Activated CD4-positive, alpha-beta T cell treated with anti-CD3 and anti-CD28 coated beads, Interleukin-2, amount 10 ng/mL, durations not matched to agents 24 days and 14 days (primary cell): ENCODE measurements at regions not wholly inside any gene's neighbourhood (a gene's known extent, or its start where the extent isn't known, plus 50 kb on each side); places are given as distances from the start of the nearest gene placed in this dataset.
"Not testable (repeated sequence)": the region's sequence is repeated elsewhere in the genome, so short reads cannot be mapped to it uniquely, and the experiment has no call there.

Source experiments
- DNase-seq: peaks from one replicate; pipeline ENCODE4 v3.0.0; 2022
- H3K27ac Mint-ChIP-seq: one replicate; pipeline ENCODE4 v1.8.0; 2022; ENCODE audit warnings: mild to moderate bottlenecking, mixed read lengths
- H3K27me3 Mint-ChIP-seq: one replicate; pipeline ENCODE4 v1.8.0; 2022; ENCODE audit warnings: mixed read lengths
- H3K36me3 Mint-ChIP-seq: one replicate; pipeline ENCODE4 v1.8.0; 2022; ENCODE audit warnings: low read depth, mild to moderate bottlenecking, mixed read lengths
- H3K4me1 Mint-ChIP-seq: one replicate; pipeline ENCODE4 v1.8.0; 2021; ENCODE audit warnings: mixed read lengths
- H3K4me3 Mint-ChIP-seq: one replicate; pipeline ENCODE4 v1.8.0; 2022; ENCODE audit warnings: mild to moderate bottlenecking, moderate library complexity, mixed read lengths
- H3K9me3 Mint-ChIP-seq: one replicate; pipeline ENCODE4 v1.8.0; 2021; ENCODE audit warnings: mixed read lengths
- intact Hi-C: fragments of 100-400 bp; cut with micrococcal nuclease; formaldehyde crosslinking; loops from one replicate; pipeline ENCODE4 v1.15.1; 2023

DNA sequence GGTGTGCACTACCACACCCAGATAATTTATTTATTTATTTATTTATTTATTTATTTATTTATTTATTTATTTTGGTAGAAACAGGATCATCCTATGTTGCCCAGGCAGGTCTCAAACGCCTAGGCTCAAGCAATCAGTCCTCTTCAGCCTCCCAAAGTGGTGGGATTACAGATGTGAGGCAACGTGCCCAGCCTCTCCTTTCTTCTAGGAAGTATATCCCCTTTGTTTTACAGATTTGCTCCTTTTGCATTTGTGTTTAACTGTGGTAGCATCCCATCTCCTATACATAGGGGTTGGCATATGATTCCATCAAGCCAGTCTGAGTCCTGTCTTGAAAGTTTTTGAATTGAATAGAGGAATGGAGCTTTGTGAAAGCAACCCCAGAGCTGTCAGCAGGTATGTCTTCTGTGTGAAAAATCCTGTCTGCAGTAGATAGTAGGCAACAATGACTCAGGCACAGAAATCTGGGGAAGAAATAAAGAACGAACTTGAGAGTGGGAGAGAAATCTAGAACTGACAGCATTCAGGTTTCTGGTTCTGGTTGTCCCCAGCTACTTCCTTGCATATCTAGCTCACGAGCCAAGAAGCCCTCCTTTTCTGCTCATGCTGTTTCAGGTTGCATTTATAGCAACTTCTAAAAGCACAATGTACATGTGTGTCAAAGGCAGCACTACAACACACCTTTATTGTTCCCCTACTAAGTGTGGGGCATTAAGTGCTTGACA, 113.7 kb upstream of the LSM6 start:
- H3K27me3 Mint-ChIP-seq, result peaks cover 2% of the 10 kb centered on the region
- no peaks in the 10 kb centered on the region for H3K4me1 Mint-ChIP-seq
- no peak for DNase-seq
- no peak overlapping the region for H3K4me3 Mint-ChIP-seq
- no peaks in the 10 kb centered on the region for H3K36me3 Mint-ChIP-seq
- peaks cover 7% of the 10 kb centered on the region for H3K9me3 Mint-ChIP-seq
- intact Hi-C loops, result no loop called here
- no peak overlapping the region for H3K27ac Mint-ChIP-seq

DNA sequence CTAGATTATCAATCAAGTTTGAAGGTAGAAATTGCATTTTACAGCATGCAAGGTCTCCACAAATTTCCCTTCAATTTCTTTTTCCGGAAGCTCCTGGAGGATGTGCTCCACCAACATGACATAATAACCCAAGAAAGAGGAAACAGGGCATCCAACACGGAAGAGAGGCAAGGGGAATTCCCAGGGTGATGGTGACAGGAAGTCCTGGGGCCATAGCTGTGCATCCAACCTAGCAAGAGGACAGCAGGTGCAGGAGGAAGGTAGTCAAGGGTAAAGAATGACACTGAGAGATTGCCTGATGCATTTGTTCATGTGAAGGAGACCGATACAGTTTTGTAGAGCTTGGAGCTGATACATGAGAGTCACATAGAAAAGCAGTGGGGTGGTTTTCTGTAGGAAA, 115.7 kb upstream of the LSM6 start:
- Mint-ChIP-seq H3K36me3 (no peaks in the 10 kb centered on the region), H3K27ac (no peak overlapping the region), H3K4me1 (no peaks in the 10 kb centered on the region), H3K27me3 (peaks cover 2% of the 10 kb centered on the region), H3K9me3 (peaks cover 7% of the 10 kb centered on the region), H3K4me3 (no peak overlapping the region)
- intact Hi-C loops, result no loop called here
- DNase-seq, result no peak

DNA sequence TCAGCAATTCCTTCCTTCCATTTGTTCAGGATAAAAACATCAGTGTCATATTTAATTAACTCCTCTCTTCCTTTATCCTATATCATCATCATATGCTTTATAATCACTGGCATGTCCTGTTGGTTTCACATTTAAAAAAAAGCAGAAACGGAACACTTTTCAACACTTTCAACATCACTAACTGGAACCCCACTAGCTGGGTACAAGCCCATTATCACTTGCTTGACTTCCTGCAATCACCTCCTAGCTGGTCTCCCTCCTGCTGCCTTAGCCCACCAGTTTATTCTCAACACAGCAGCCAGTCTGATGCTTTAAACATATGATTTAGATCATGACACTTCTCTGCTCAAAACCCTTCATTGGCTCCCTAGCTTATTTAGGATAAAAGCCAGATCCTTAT, 116.4 kb upstream of the LSM6 start:
- H3K9me3 Mint-ChIP-seq, result peaks cover 7% of the 10 kb centered on the region
- no peak overlapping the region for H3K27ac Mint-ChIP-seq
- intact Hi-C loops, result no loop called here
- H3K27me3 Mint-ChIP-seq, result peaks cover 2% of the 10 kb centered on the region
- H3K4me1 Mint-ChIP-seq, result peaks cover 4% of the 10 kb centered on the region
- no peak overlapping the region for H3K4me3 Mint-ChIP-seq
- no peak for DNase-seq
- H3K36me3 Mint-ChIP-seq, result no peaks in the 10 kb centered on the region

DNA sequence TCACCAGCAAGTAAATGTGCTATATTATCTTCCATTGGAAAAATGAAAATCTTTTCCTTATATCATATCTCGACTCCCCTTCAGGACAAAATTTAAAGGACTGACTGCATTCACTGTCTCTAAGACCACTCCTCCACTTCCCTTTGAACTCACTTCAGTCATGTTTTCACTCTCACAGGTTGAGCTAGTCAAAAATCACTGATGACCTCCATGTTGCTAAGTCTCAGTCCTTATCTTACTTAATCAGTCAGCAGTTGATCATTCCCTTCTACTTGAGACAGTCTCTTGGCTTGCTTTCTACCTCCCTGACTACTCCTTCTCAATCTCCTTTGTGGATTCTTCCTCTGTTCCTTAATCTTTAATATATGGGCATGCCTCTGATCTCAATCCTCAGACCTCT, 117.0 kb upstream of the LSM6 start:
- Mint-ChIP-seq H3K27me3 (peaks cover 2% of the 10 kb centered on the region), H3K4me3 (no peak overlapping the region), H3K4me1 (peaks cover 4% of the 10 kb centered on the region), H3K27ac (no peak overlapping the region), H3K9me3 (peaks cover 6% of the 10 kb centered on the region), H3K36me3 (no peaks in the 10 kb centered on the region)
- intact Hi-C loops, result no loop called here
- no peak for DNase-seq

DNA sequence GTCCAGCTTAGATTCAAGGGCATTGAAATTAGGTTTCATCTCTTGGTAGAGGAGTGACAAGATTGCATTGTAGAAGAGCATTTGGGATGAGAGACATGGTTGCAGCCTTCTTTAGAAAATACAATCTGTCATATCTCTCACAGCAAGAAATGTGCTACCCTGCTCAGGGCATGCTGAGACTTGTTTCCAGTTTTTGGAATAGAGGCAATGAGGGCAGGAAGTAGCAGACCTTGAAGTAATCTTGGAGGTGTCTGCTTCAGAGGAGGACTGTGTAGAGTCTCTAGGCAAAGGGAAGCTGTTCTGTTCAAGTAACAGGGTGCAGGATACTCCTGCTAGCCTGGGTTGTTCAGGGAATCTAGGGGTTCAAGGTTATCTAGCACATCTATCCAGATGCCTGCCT, 116.1 kb upstream of the ZNF827 start:
- Mint-ChIP-seq H3K9me3 (peaks cover 4% of the 10 kb centered on the region), H3K4me3 (no peak overlapping the region), H3K4me1 (peaks cover 4% of the 10 kb centered on the region), H3K27me3 (no peaks in the 10 kb centered on the region), H3K27ac (no peak overlapping the region), H3K36me3 (no peaks in the 10 kb centered on the region)
- DNase-seq, result no peak
- intact Hi-C loops, result no loop called here

DNA sequence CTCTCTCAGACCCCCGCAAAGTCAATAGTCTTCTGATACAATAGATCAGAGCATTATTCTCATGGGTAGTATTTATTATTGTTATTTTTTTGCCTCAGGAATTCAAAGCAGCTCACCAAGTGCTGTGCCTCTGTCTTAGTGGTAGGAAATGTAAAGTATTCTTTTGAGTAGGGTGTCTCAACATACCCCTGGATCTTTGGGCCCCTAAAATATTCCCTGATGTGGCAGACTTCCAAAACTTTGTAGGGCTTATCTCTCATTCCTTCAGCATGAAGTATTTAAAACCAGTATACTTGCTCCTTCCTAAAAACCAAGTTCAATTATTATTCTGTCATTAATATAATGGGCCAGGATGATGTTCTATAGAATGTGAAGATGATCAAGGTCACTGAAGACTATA, 115.3 kb upstream of the ZNF827 start:
- DNase-seq, result no peak
- intact Hi-C loops, result no loop called here
- no peak overlapping the region for H3K4me3 Mint-ChIP-seq
- peaks cover 4% of the 10 kb centered on the region for H3K4me1 Mint-ChIP-seq
- H3K27me3 Mint-ChIP-seq, result no peaks in the 10 kb centered on the region
- peaks cover 4% of the 10 kb centered on the region for H3K9me3 Mint-ChIP-seq
- no peak overlapping the region for H3K27ac Mint-ChIP-seq
- H3K36me3 Mint-ChIP-seq, result no peaks in the 10 kb centered on the region

DNA sequence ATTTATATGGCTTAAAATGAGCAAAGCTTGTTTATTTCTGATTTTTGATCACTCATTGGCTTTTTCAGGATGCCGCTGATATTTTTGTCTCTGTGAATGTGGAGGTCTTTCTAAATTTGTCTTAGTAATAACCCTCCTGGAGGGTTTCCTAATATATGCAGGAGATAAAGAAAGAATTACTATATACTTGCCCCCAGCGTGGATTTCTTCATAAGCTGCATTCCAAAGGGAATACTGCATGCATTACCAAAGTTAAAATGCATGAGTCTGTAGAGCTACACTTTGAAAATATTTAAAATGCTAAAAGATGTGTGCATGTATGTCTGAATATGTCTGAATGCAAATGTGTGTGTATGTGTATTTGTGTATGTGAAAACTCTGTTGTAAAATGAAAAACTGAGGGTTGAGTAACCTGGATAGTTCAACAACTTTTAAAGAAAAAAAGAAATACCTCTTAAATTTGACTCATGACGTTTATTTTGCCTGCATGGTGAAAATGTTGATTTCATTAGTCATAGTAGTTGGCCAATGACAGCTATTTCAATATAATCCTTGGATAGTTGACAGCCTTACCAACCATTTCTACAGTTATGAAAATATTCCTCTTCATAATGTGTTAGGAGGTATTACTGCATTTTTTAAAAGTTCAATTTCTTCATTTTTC, 113.2 kb upstream of the ZNF827 start:
- no peak for DNase-seq
- Mint-ChIP-seq H3K36me3 (no peaks in the 10 kb centered on the region), H3K27ac (no peak overlapping the region), H3K4me3 (no peak overlapping the region), H3K9me3 (peaks cover 11% of the 10 kb centered on the region), H3K4me1 (peaks cover 4% of the 10 kb centered on the region), H3K27me3 (no peaks in the 10 kb centered on the region)
- intact Hi-C loops, result no loop called here

DNA sequence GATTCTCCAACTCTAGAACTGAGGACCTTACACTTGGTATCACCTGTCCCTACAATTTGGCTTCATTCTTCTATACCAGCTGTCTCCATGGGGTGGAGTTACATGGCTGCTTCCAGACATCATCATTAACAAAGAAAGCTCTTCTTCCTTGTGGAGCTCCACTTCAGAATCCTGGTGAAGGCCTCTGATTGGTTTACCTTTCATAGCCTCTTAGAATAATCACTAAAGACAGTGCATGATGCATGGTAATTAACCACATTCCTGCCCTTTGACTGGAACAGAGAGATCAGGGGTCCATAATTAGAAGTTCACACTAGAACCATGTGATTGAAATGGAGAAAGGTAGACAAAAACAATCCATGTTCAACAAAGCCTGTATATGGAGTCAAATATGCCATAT, 112.6 kb upstream of the ZNF827 start:
- peaks cover 4% of the 10 kb centered on the region for H3K4me1 Mint-ChIP-seq
- no peak for DNase-seq
- no peak overlapping the region for H3K27ac Mint-ChIP-seq
- H3K4me3 Mint-ChIP-seq, result no peak overlapping the region
- intact Hi-C loops, result no loop called here
- H3K27me3 Mint-ChIP-seq, result no peaks in the 10 kb centered on the region
- H3K9me3 Mint-ChIP-seq, result peaks cover 11% of the 10 kb centered on the region
- H3K36me3 Mint-ChIP-seq, result no peaks in the 10 kb centered on the region

DNA sequence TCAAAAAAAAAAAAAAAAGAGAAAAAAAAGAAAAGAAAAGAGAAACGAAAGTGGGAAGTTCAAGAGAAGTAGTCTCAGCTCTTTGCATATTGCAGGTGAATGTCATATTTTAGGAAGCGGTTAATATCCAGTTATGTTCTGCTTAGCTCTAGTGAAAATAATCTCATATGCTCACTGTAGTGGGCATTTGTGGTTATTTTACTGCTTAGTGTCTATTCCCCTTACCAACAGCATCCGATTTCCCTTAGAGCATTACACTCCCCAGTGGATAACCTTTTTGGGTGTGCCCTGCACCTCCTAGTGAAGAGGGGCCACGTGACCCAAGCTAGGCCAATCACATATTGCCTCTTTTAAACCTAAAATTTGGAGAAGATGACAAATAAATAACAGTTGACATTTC, 111.2 kb upstream of the ZNF827 start:
- intact Hi-C loops, result no loop called here
- Mint-ChIP-seq H3K27me3 (peaks cover 8% of the 10 kb centered on the region), H3K4me3 (no peak overlapping the region), H3K36me3 (no peaks in the 10 kb centered on the region), H3K9me3 (peaks cover 18% of the 10 kb centered on the region), H3K27ac (no peak overlapping the region), H3K4me1 (peaks cover 4% of the 10 kb centered on the region)
- no peak for DNase-seq

DNA sequence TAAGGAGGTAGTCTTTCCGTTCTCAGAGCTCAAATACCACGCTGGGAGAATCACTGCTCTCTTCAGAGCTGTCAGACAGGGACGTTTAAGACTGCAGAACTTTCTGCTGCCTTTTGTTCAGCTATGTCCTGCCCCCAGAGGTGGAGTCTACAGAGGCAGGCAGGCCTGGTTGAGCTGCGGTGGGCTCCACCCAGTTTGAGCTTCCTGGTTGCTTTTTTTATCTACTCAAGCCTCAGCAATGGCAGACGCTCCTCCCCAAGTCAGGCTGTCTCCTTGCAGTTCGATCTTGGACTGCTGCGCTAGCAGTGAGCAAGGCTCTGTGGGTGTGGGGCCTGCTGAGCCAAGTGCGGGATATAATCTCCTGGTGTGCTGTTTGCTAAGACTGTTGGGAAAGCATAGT, 109.1 kb upstream of the ZNF827 start:
- DNase-seq, intact Hi-C loops, H3K4me1 Mint-ChIP-seq, H3K27ac Mint-ChIP-seq, H3K36me3 Mint-ChIP-seq, H3K4me3 Mint-ChIP-seq: not testable (repeated sequence)
- H3K27me3 Mint-ChIP-seq, result peaks cover 10% of the 10 kb centered on the region
- H3K9me3 Mint-ChIP-seq, result peaks cover 15% of the 10 kb centered on the region

DNA sequence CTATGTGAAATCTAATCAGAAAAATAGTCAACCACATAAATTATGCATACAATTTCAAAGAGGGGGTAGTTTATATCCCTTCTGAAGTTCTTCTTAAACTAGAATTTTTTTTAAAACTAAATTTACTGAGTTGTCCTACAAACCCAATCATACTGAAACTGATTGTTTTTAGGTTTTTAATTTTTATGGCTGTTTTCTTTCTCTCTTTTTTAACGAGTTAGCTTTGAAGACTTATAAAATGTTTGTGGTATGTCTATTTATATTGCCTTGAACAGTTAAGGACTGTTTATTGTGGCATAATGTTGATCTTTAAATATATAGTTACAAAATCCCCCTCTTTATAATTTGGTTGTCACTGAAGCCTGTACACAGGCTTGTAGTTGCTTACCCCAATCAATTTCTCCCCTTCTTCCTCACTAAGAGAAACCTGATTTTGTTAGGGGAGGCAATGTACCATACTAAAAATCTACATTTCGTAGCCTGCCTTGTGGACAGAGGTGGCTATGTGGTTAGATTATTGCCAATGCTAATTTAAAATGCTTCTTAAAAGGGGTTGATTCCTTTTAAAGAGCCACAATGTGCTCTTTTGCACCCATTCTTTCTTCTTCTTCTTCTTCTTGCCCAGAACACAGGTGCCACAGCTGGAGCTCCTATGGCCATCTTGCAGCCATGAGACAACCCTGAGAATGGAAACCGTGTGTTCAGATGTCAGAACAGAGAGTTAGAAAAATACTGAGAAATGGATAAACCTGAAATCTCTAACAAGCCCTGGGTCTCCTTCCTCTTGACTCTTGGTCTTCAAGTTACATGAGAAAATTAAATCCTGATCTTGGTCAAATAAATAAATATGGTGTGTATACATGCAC, 102.7 kb upstream of the ZNF827 start:
- Mint-ChIP-seq H3K4me3 (no peak overlapping the region), H3K27me3 (peaks cover 11% of the 10 kb centered on the region), H3K27ac (no peak overlapping the region), H3K9me3 (peaks cover 8% of the 10 kb centered on the region), H3K4me1 (no peaks in the 10 kb centered on the region), H3K36me3 (no peaks in the 10 kb centered on the region)
- DNase-seq, result no peak
- intact Hi-C loops, result no loop called here

DNA sequence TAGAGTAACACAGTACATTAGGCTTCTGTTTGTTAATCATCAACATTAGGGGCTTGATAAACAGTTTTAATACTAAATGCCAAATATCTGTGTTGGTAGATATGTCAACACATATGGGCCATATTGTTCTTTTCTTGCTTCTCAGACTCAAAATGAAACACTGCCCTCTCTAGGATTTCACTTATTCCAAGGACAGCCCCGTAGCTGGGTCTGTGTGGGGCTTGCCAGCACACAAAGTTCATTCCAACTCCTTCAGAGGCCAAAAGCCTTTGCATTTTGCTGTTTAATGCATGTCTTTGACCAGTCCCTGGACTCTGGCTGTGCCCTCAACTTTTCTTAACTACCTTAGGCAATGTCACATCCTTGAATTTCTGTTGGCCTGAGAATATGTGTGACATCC, 102.0 kb upstream of the ZNF827 start:
- intact Hi-C loops, result no loop called here
- no peaks in the 10 kb centered on the region for H3K4me1 Mint-ChIP-seq
- peaks cover 9% of the 10 kb centered on the region for H3K27me3 Mint-ChIP-seq
- H3K4me3 Mint-ChIP-seq, result no peak overlapping the region
- no peak overlapping the region for H3K27ac Mint-ChIP-seq
- no peaks in the 10 kb centered on the region for H3K36me3 Mint-ChIP-seq
- DNase-seq, result no peak
- H3K9me3 Mint-ChIP-seq, result peaks cover 8% of the 10 kb centered on the region

DNA sequence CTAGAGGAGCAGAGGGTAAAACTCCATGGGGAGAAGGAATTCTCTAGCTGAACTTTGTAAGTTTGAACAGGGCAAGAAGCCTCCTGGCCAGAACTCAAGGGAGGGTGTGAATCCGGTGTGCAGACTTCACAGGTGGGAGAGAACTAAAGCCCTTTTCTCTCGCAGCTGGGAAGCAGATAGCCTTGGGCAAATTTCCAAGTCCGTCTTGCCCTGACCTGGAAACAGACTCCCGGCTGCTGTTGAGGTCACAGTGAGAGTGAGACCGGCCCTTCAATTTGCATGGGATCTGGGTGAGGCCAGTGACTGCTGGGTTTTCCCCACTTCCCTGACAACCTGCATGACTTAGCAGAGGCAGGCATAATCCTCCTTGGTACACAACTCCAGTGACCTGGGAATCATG, 94.5 kb upstream of the ZNF827 start:
- peaks cover 14% of the 10 kb centered on the region for H3K27me3 Mint-ChIP-seq
- H3K9me3 Mint-ChIP-seq, result peaks cover 7% of the 10 kb centered on the region
- intact Hi-C loops, result no loop called here
- no peak overlapping the region for H3K4me3 Mint-ChIP-seq
- peaks cover 7% of the 10 kb centered on the region for H3K4me1 Mint-ChIP-seq
- no peak for DNase-seq
- no peak overlapping the region for H3K27ac Mint-ChIP-seq
- H3K36me3 Mint-ChIP-seq, result no peaks in the 10 kb centered on the region

DNA sequence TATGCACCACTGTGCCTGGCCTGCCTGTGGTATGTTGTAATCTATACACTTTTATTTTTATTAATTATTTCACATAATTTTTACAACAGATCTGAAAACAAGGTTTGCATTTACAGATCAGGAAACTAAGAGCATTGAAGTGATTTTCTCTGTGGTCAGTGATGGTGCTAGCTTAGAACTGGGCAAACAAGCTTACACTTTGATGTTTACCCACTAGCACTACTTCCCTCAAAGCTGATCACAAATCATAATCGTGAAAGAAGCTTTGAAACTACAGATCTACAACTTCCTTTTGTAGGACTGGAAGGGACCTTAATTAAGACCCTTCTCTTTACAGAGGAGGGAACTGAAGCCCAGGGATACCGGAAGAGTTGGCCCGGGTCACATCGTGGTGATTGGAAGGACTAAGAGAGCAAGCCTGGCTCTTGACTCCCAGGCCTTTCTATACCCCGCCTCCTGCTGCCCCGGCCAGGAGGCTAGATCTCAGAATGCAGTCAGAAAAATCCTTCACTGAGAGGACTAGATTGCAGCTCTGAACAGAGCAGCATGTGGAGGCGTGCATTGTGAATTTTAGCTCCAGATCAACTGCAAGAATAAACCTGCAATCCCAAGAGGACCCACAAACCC, 93.7 kb upstream of the ZNF827 start:
- no peak overlapping the region for H3K27ac Mint-ChIP-seq
- peaks cover 7% of the 10 kb centered on the region for H3K4me1 Mint-ChIP-seq
- H3K4me3 Mint-ChIP-seq, result no peak overlapping the region
- H3K27me3 Mint-ChIP-seq, result peaks cover 14% of the 10 kb centered on the region
- no peaks in the 10 kb centered on the region for H3K36me3 Mint-ChIP-seq
- peaks cover 7% of the 10 kb centered on the region for H3K9me3 Mint-ChIP-seq
- intact Hi-C loops, result no loop called here
- no peak for DNase-seq
